Fibroblast of lung (primary cell): ENCODE measurements at regions not wholly inside any gene's neighbourhood (a gene's known extent, or its start where the extent isn't known, plus 50 kb on each side); places are given as distances from the start of the nearest gene placed in this dataset.
"Not testable (repeated sequence)": the region's sequence is repeated elsewhere in the genome, so short reads cannot be mapped to it uniquely, and the experiment has no call there.

ENCODE experiments used
- DNase-seq, 2 donors: peaks; one replicate each; pipeline versions ENCODE4 v3.0.0 to v3.0.0-alpha.2; 2010; ENCODE audit warnings: low read depth in 2 of 2
- H2AFZ ChIP-seq: 2 replicates; pipeline ENCODE4 v1.5.1; 2012; ENCODE audit warnings: low read length, control low read depth, inconsistent platforms
- H3K27ac ChIP-seq: 2 replicates; pipeline ENCODE4 v1.5.1; 2011; ENCODE audit warnings: low read length, control low read depth; ENCODE audit not compliant: insufficient read depth
- H3K27me3 ChIP-seq: 2 replicates; pipeline ENCODE4 v1.5.1; 2011; ENCODE audit warnings: mild to moderate bottlenecking, low read length; ENCODE audit not compliant: control insufficient read depth, insufficient read depth
- H3K36me3 ChIP-seq: 2 replicates; pipeline ENCODE4 v1.5.1; 2011; ENCODE audit warnings: low read length; ENCODE audit not compliant: control insufficient read depth, insufficient read depth
- H3K4me1 ChIP-seq: 2 replicates; pipeline ENCODE4 v1.5.1; 2011; ENCODE audit warnings: low read length; ENCODE audit not compliant: control insufficient read depth, insufficient read depth; ENCODE audit errors: extremely low read depth
- H3K4me2 ChIP-seq: 2 replicates; pipeline ENCODE4 v1.5.1; 2011; ENCODE audit warnings: low read length, control low read depth; ENCODE audit not compliant: insufficient read depth; ENCODE audit errors: extremely low read depth
- H3K4me3 ChIP-seq, 4 experiments: fragments of 200-600 bp in 1 of 4; sonication (generic) in 1 of 4; replicated peaks in 1 of 4; 2 replicates each; pipeline ENCODE4 v1.5.1; 2011 to 2016; ENCODE audit warnings: low read length in 4 of 4, low read depth in 3 of 4, mild to moderate bottlenecking in 3 of 4, control low read depth in 2 of 4, inconsistent platforms in 1 of 4, mixed read lengths in 1 of 4; ENCODE audit not compliant: insufficient read depth in 1 of 4; ENCODE audit errors: control extremely low read depth in 1 of 4
- H3K79me2 ChIP-seq: 2 replicates; pipeline ENCODE4 v1.5.1; 2012; ENCODE audit warnings: mild to moderate bottlenecking, low read length, inconsistent platforms; ENCODE audit not compliant: control insufficient read depth, insufficient read depth
- H3K9ac ChIP-seq: 2 replicates; pipeline ENCODE4 v1.5.1; 2011; ENCODE audit warnings: mild to moderate bottlenecking, low read length, control low read depth; ENCODE audit not compliant: insufficient read depth
- H3K9me3 ChIP-seq: 2 replicates; pipeline ENCODE4 v1.5.1; 2012; ENCODE audit warnings: low read depth, low read length; ENCODE audit not compliant: control insufficient read depth, insufficient read depth
- H4K20me1 ChIP-seq: 2 replicates; pipeline ENCODE4 v1.5.1; 2011; ENCODE audit warnings: low read length; ENCODE audit not compliant: control insufficient read depth, insufficient read depth; ENCODE audit errors: extremely low read depth

DNA sequence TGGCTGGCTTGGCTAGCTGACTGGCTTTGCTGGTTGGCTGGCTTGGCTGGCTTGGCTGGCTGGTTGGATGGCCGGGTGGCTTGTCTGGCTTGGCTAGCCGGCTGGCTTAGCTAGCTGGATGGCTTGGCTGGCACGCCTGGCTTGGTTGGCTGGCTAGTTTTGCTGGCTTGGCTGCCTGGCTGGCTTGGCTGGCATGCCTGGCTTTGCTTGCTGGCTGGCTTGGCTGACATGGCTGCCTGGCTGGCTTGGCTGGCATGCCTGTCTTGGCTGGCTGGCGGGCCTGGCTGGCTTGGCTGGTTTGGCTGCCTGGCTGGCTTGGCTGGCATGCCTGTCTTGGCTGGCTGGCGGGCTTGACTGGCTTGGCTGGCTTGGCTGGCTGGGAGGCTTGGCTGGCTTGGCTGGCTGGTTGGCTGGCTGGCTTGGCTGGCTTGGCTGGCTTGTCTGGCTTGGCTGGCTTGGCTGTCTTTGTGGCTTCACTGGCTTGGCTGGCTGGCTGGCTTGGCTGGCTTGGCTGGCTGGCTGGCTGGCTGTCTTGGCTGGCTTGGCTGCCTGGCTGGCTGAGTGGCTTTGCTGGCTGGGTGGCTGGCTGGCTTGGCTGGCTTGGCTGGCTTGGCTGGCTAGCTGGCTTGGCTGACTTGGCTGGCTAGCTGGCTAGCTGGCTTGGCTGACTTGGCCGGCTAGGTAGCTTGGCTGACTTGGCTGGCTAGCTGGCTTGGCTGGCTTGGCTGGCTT lies 2808.9 kb downstream of the RPIA start:
- not testable (repeated sequence) for H2AFZ ChIP-seq, H3K36me3 ChIP-seq, DNase-seq

DNA sequence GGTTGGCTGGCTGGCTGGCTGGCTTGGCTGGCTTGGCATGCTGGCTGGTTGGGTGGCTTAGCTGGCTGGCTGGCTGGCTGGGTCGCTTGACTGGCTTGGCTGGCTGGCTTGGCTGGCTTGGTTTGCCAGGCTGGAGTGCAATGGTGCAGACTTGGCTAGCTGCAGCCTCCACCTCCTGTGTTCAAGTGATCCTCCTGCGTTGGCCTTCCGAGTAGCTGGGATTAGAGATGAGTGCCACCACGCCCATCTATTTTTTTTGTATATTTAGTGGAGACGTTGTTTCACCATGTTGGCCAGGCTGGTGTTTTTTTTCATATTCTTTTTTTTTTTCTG lies 2809.5 kb downstream of the RPIA start:
- not testable (repeated sequence) for H3K4me1 ChIP-seq, H3K36me3 ChIP-seq, H3K4me2 ChIP-seq, H3K27ac ChIP-seq, H3K4me3 ChIP-seq, H3K27me3 ChIP-seq, H3K9ac ChIP-seq, H4K20me1 ChIP-seq, H2AFZ ChIP-seq, H3K9me3 ChIP-seq, H3K79me2 ChIP-seq, DNase-seq

More for the DNA sequence above, 2808.9 kb downstream of the RPIA start:
- not testable (repeated sequence) for H3K9me3 ChIP-seq, H3K9ac ChIP-seq, H3K4me1 ChIP-seq, H4K20me1 ChIP-seq, H3K4me3 ChIP-seq, H3K4me2 ChIP-seq, H3K79me2 ChIP-seq, H3K27me3 ChIP-seq, H3K27ac ChIP-seq

DNA sequence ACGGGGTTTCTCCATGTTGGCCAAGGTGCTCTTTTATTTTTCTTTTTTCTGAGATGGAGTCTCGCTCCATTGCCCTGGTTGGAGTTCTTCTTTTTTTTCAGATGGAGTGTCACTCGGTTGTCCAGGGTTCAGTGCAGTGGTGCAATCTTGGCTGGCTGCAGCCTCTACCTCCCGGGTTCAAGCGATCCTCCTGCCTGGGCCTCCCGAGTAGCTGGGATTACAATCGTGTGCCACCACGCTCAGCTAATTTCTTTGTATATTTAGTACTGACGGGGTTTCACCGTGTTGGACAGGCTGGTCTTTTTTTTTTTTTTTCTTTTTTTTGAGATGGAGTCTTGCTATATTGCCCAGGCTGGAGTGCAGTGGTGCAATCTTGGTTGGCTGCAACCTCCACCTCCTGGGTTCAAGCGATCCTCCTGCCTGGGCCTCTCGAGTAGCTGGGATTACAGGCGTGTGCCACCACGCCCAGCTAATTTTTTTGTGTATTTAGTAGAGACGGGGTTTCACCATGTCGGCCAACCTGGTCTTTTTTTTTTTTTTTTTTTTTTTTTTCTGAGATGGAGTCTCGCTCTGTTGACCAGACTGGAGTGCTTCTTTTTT lies 2810.1 kb downstream of the RPIA start:
- H3K9me3 ChIP-seq, H3K4me3 ChIP-seq, H3K9ac ChIP-seq, DNase-seq, H3K36me3 ChIP-seq, H3K79me2 ChIP-seq, H3K27me3 ChIP-seq, H3K4me1 ChIP-seq, H3K4me2 ChIP-seq, H4K20me1 ChIP-seq, H2AFZ ChIP-seq, H3K27ac ChIP-seq: not testable (repeated sequence)

DNA sequence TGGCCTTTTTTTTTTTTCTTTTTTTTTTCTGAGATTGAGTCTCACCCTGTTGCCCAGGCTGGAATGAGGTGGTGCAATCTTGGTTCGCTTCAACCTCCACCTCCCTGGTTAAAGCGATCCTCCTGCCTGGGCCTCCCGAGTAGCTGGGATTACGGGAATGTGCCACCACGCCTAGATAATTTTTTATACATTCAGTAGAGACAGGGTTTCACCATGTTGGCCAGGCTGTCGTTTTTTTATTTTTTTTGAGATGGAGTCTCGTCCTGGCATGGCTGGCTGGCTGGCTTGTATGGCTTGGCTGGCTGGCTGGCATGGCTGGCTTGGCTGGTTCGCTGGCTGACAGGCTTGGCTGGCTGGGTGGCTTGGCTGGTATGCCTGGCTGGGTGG lies 2812.1 kb downstream of the RPIA start:
- not testable (repeated sequence) for H3K27ac ChIP-seq, H3K79me2 ChIP-seq, H2AFZ ChIP-seq, H3K4me3 ChIP-seq, H3K9me3 ChIP-seq, H3K36me3 ChIP-seq, H3K27me3 ChIP-seq, H3K4me1 ChIP-seq, H3K4me2 ChIP-seq, H3K9ac ChIP-seq, DNase-seq, H4K20me1 ChIP-seq

DNA sequence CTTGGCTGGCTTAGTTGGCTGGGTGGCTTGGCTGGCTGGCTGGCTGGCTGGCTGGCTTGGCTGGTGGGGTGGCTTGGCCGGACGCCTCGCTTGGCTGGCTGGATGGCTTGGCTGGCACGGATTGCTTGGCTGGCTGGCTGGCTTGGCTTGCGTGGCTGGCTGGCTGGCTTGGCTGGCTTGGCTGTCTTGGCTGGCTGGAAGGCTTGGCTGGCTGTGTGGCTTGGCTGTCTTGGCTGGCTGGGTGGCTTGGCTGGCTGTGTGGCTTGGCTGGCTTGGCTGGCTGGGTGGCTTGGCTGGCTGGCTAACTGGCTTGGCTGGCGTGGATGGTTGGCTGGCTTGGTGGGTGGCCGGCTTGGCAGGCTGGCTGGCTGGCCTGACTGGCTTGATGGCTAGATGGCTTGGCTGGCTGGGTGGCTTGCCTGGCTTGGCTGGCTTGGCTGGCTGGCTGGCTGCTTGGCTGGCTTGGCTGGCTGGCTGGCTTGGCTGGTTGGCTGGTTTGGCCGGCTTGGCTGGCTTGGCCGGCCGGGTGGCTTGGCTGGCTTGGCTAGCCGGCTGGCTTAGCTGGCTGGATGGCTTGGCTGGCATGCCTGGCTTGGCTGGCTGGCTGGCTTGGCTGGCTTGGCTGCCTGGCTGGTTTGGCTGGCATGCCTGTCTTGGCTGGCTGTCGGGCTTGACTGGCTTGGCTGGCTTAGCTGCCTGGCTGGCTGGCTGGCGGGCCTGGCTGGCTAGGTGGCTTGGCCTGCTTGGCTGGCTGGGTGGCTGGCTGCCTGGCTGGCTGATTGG lies 2812.7 kb downstream of the RPIA start:
- H3K9me3 ChIP-seq, H3K79me2 ChIP-seq, DNase-seq, H3K4me3 ChIP-seq, H4K20me1 ChIP-seq, H3K4me2 ChIP-seq, H3K9ac ChIP-seq, H3K36me3 ChIP-seq, H3K27ac ChIP-seq, H3K4me1 ChIP-seq, H2AFZ ChIP-seq, H3K27me3 ChIP-seq: not testable (repeated sequence)

DNA sequence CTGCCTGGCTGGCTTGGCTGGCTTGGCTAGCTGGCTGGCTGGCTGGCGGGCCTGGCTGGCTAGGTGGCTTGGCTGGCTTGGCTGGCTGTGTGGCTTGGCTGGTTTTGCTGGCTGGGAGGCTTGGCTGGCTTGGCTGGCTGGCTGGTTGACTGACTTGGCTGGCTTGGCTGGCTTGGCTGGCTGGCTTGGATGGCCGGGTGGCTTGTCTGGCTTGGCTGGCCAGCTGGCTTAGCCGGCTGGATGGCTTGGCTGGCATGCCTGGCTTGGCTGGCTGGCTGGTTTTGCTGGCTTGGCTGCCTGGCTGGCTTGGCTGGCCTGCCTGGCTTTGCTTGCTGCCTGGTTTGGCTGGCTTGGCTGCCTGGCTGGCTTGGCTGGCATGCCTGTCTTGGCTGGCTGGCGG lies 2817.3 kb downstream of the RPIA start:
- not testable (repeated sequence) for H3K9ac ChIP-seq, H3K4me1 ChIP-seq, H3K4me2 ChIP-seq

More for the DNA sequence above, 2817.3 kb downstream of the RPIA start:
- H2AFZ ChIP-seq, H3K4me3 ChIP-seq, H3K27me3 ChIP-seq, H3K36me3 ChIP-seq, H4K20me1 ChIP-seq, H3K9me3 ChIP-seq, H3K27ac ChIP-seq, DNase-seq, H3K79me2 ChIP-seq: not testable (repeated sequence)
